GM18517 (cell line): ENCODE measurements at regions not wholly inside any gene's neighbourhood (a gene's known extent, or its start where the extent isn't known, plus 50 kb on each side); places are given as distances from the start of the nearest gene placed in this dataset.

ENCODE experiments used
- ATAC-seq: cut with Tn5 transposase; IDR thresholded peaks from one replicate; pipeline ENCODE4 v1.9.1; 2021; ENCODE audit warnings: mild to moderate bottlenecking, moderate library complexity; ENCODE audit not compliant: unreplicated experiment

GRCh38 chr11:59263225-59263894 is 50.6 kb upstream of the MPEG1 start:
- no peak for ATAC-seq
